ENCODE measurements at regions not wholly inside any gene's neighbourhood (a gene's known extent, or its start where the extent isn't known, plus 50 kb on each side); places are given as distances from the start of the nearest gene placed in this dataset.

DNA sequence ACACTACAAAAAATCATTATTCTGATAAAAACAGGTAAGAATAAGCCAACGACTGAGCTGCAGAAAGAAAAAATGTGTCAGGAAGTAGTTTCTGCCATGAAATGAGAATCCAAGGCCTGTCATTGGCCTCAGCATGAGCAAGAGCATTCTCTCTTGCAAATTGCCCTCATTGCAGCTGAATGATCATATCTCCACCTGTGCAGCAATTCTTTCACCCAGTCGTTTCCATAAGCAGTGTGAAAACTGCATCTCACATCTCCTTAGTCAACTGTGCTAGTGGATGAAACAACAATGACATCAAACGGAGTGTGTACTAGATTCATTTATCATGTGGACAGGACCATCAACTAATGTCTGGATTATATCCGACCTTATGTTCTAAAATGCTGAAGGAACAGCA lies 88.2 kb upstream of the STXBP5 start:
- peak overlapping the region; percentile 66 for H3K27ac ChIP-seq (replicated peaks)
- no peak for DNase-seq (ENCODE audit: low read depth in 1 of 2, low spot score in 1 of 2)
- no peaks in the 10 kb centered on the region for H3K27me3 ChIP-seq (ENCODE audit: insufficient read depth, poor library complexity, severe bottlenecking)
- H3K4me3 ChIP-seq (replicated peaks; ENCODE audit: insufficient read depth, low read length), result no peak overlapping the region
- TF ChIP-seq POLR2AphosphoS5 (IDR thresholded peaks at IDR 0.05; ENCODE audit: low read depth) (no peak), SPI1 (IDR thresholded peaks at IDR 0.05; ENCODE audit: borderline replicate concordance, low read depth) (no peak), GABPA (IDR thresholded peaks at IDR 0.05; ENCODE audit: low read depth) (no peak)
- TF ChIP-seq, protein P1, sequence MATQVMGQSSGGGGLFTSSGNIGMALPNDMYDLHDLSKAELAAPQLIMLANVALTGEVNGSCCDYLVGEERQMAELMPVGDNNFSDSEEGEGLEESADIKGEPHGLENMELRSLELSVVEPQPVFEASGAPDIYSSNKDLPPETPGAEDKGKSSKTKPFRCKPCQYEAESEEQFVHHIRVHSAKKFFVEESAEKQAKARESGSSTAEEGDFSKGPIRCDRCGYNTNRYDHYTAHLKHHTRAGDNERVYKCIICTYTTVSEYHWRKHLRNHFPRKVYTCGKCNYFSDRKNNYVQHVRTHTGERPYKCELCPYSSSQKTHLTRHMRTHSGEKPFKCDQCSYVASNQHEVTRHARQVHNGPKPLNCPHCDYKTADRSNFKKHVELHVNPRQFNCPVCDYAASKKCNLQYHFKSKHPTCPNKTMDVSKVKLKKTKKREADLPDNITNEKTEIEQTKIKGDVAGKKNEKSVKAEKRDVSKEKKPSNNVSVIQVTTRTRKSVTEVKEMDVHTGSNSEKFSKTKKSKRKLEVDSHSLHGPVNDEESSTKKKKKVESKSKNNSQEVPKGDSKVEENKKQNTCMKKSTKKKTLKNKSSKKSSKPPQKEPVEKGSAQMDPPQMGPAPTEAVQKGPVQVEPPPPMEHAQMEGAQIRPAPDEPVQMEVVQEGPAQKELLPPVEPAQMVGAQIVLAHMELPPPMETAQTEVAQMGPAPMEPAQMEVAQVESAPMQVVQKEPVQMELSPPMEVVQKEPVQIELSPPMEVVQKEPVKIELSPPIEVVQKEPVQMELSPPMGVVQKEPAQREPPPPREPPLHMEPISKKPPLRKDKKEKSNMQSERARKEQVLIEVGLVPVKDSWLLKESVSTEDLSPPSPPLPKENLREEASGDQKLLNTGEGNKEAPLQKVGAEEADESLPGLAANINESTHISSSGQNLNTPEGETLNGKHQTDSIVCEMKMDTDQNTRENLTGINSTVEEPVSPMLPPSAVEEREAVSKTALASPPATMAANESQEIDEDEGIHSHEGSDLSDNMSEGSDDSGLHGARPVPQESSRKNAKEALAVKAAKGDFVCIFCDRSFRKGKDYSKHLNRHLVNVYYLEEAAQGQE (IDR thresholded peaks at IDR 0.05; ENCODE audit: insufficient replicate concordance, low read depth), result no peak
- TF ChIP-seq, protein P2, sequence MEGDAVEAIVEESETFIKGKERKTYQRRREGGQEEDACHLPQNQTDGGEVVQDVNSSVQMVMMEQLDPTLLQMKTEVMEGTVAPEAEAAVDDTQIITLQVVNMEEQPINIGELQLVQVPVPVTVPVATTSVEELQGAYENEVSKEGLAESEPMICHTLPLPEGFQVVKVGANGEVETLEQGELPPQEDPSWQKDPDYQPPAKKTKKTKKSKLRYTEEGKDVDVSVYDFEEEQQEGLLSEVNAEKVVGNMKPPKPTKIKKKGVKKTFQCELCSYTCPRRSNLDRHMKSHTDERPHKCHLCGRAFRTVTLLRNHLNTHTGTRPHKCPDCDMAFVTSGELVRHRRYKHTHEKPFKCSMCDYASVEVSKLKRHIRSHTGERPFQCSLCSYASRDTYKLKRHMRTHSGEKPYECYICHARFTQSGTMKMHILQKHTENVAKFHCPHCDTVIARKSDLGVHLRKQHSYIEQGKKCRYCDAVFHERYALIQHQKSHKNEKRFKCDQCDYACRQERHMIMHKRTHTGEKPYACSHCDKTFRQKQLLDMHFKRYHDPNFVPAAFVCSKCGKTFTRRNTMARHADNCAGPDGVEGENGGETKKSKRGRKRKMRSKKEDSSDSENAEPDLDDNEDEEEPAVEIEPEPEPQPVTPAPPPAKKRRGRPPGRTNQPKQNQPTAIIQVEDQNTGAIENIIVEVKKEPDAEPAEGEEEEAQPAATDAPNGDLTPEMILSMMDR (IDR thresholded peaks at IDR 0.05; ENCODE audit: insufficient read depth, low read length), result no peak

DNA sequence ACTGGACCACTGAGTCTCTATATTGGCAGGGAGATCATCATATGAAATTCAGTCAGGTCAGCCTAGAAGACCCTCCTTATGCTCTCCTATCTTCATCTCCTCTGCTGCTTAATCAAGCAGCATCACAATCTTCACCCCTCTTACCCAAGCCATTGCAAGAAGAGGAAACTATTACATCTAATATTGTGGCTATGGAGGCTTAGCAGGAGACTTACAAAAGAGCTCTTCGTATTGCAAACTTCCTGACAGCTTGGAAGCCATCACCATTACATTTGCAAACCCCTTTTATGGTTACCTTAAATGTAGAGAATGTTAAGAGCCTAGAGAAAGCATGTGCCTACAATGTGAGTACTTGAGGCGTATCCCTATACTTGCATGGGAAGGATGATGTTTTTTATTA lies 87.2 kb upstream of the STXBP5 start:
- TF ChIP-seq SPI1 (IDR thresholded peaks at IDR 0.05; ENCODE audit: borderline replicate concordance, low read depth) (no peak), POLR2AphosphoS5 (IDR thresholded peaks at IDR 0.05; ENCODE audit: low read depth) (peak; percentile 77)
- Histone ChIP-seq H3K4me3 (replicated peaks; ENCODE audit: insufficient read depth, low read length) (no peak overlapping the region), H3K27ac (replicated peaks) (peak overlapping the region; percentile 66), H3K27me3 (ENCODE audit: insufficient read depth, poor library complexity, severe bottlenecking) (no peaks in the 10 kb centered on the region)
- DNase-seq (ENCODE audit: low read depth in 1 of 2, low spot score in 1 of 2), result peak in 1 of 2 experiments; percentile 74

DNA sequence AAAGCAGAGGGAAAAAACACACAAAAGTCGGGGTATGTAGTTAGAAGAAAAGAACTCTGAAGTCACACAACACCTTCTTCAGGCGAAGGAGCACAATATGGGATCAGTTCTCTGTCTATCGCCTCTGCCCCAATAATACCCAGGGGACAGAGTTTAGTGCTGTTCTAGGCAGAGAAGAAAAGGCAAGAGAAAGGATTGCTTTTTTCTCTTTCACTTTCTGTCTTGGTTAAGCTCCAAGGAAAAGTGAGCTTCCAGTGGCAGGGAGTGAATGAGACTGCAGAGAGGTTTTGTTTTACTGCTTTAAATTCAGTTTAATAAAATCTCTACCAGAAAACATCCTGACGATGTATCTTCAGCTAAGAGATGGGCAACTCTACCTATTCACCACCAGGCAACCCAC lies 86.6 kb upstream of the STXBP5 start:
- no peak for DNase-seq (ENCODE audit: low read depth in 1 of 2, low spot score in 1 of 2)
- Histone ChIP-seq H3K27ac (replicated peaks) (peak overlapping the region; percentile 66), H3K27me3 (ENCODE audit: insufficient read depth, poor library complexity, severe bottlenecking) (no peaks in the 10 kb centered on the region), H3K4me3 (replicated peaks; ENCODE audit: insufficient read depth, low read length) (no peak overlapping the region)
- TF ChIP-seq GABPA (IDR thresholded peaks at IDR 0.05; ENCODE audit: low read depth), result no peak
- TF ChIP-seq, protein P2 (IDR thresholded peaks at IDR 0.05; ENCODE audit: insufficient read depth, low read length), result no peak
- TF ChIP-seq, protein P1 (IDR thresholded peaks at IDR 0.05; ENCODE audit: insufficient replicate concordance, low read depth), result no peak
- no peak for TF ChIP-seq POLR2AphosphoS5 (IDR thresholded peaks at IDR 0.05; ENCODE audit: low read depth)
- no peak for TF ChIP-seq SPI1 (IDR thresholded peaks at IDR 0.05; ENCODE audit: borderline replicate concordance, low read depth)

DNA sequence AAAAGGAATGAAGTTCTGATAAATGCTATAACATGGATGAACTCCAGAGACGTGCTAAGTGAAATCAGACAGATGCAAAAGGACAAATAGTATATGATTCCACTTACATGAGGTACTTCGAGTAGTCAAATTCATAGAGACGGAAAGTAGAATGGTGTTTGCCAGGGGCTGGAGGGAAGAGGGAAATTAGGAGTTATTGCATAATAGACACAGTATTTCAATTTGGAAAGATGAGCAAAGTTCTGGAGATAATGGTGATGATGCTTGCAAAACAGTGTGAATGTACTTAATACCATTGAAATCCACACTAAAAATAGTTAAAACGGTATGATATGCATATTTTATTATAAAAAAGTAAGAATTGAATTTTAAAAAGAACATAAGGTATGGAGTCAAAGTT lies 84.9 kb upstream of the STXBP5 start:
- no peaks in the 10 kb centered on the region for H3K27me3 ChIP-seq (ENCODE audit: insufficient read depth, poor library complexity, severe bottlenecking)

More for the DNA sequence above, 84.9 kb upstream of the STXBP5 start:
- Histone ChIP-seq H3K27ac (replicated peaks) (peak overlapping the region; percentile 66), H3K4me3 (replicated peaks; ENCODE audit: insufficient read depth, low read length) (no peak overlapping the region)
- no peak for DNase-seq (ENCODE audit: low read depth in 1 of 2, low spot score in 1 of 2)
- TF ChIP-seq, protein P1 (IDR thresholded peaks at IDR 0.05; ENCODE audit: insufficient replicate concordance, low read depth), result no peak
- no peak for TF ChIP-seq SPI1 (IDR thresholded peaks at IDR 0.05; ENCODE audit: borderline replicate concordance, low read depth)
- no peak for TF ChIP-seq GABPA (IDR thresholded peaks at IDR 0.05; ENCODE audit: low read depth)
- TF ChIP-seq, protein P2 (IDR thresholded peaks at IDR 0.05; ENCODE audit: insufficient read depth, low read length), result no peak
- TF ChIP-seq POLR2AphosphoS5 (IDR thresholded peaks at IDR 0.05; ENCODE audit: low read depth), result no peak
